Endothelial cell (in vitro differentiated cells): ENCODE measurements at regions not wholly inside any gene's neighbourhood (a gene's known extent, or its start where the extent isn't known, plus 50 kb on each side); places are given as distances from the start of the nearest gene placed in this dataset.

ENCODE experiments used
- DNase-seq: peaks from one replicate; pipeline ENCODE4 v3.0.0; 2021; ENCODE audit warnings: low spot score
- H3K27ac Mint-ChIP-seq: one replicate; pipeline ENCODE4 v1.8.0; 2021; ENCODE audit warnings: mixed read lengths, inconsistent platforms; ENCODE audit not compliant: unreplicated experiment
- H3K27me3 Mint-ChIP-seq: one replicate; pipeline ENCODE4 v1.8.0; 2021; ENCODE audit warnings: mild to moderate bottlenecking, moderate library complexity, mixed read lengths, inconsistent platforms; ENCODE audit not compliant: unreplicated experiment
- H3K36me3 Mint-ChIP-seq: one replicate; pipeline ENCODE4 v1.8.0; 2021; ENCODE audit warnings: mild to moderate bottlenecking, low read depth, mixed read lengths, inconsistent platforms; ENCODE audit not compliant: unreplicated experiment
- H3K4me1 Mint-ChIP-seq: one replicate; pipeline ENCODE4 v1.8.0; 2021; ENCODE audit warnings: mild to moderate bottlenecking, mixed read lengths, inconsistent platforms; ENCODE audit not compliant: unreplicated experiment
- H3K4me3 Mint-ChIP-seq: one replicate; pipeline ENCODE4 v1.8.0; 2021; ENCODE audit warnings: mild to moderate bottlenecking, mixed read lengths, inconsistent platforms; ENCODE audit not compliant: unreplicated experiment
- H3K9me3 Mint-ChIP-seq: one replicate; pipeline ENCODE4 v1.8.0; 2021; ENCODE audit warnings: mixed read lengths, inconsistent platforms; ENCODE audit not compliant: unreplicated experiment
- TF ChIP-seq, protein P1 (sequence below): fragments of 200-600 bp; sonication (generic); IDR thresholded peaks from one replicate; pipeline ENCODE4 v1.5.0; 2021; ENCODE audit warnings: antibody characterized with exemption; ENCODE audit not compliant: unreplicated experiment

DNA sequence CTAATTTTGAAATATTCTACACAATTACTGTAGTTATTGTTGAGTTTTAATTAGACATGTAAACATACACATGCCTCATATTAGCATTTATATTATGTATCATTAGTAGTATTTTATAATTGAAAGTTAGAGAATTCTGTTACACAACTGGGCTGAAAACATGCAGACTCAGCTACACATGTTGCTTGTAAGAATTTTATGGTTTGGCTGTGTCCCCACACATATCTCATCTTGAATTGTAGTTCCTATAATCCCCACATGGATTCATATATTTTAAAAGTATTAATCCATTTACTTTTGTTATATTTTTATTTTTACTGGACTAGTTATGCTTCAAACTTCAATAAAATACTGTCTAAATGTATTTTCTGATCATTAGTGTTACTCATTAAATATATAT lies 2075.3 kb upstream of the C9orf72 start:
- no peak for DNase-seq
- H3K4me3 Mint-ChIP-seq, result no peak overlapping the region
- peaks cover 9% of the 10 kb centered on the region for H3K4me1 Mint-ChIP-seq
- no peaks in the 10 kb centered on the region for H3K36me3 Mint-ChIP-seq
- TF ChIP-seq, protein P1, sequence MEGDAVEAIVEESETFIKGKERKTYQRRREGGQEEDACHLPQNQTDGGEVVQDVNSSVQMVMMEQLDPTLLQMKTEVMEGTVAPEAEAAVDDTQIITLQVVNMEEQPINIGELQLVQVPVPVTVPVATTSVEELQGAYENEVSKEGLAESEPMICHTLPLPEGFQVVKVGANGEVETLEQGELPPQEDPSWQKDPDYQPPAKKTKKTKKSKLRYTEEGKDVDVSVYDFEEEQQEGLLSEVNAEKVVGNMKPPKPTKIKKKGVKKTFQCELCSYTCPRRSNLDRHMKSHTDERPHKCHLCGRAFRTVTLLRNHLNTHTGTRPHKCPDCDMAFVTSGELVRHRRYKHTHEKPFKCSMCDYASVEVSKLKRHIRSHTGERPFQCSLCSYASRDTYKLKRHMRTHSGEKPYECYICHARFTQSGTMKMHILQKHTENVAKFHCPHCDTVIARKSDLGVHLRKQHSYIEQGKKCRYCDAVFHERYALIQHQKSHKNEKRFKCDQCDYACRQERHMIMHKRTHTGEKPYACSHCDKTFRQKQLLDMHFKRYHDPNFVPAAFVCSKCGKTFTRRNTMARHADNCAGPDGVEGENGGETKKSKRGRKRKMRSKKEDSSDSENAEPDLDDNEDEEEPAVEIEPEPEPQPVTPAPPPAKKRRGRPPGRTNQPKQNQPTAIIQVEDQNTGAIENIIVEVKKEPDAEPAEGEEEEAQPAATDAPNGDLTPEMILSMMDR, result no peak
- H3K9me3 Mint-ChIP-seq, result no peaks in the 10 kb centered on the region
- no peak overlapping the region for H3K27ac Mint-ChIP-seq
- no peaks in the 10 kb centered on the region for H3K27me3 Mint-ChIP-seq

DNA sequence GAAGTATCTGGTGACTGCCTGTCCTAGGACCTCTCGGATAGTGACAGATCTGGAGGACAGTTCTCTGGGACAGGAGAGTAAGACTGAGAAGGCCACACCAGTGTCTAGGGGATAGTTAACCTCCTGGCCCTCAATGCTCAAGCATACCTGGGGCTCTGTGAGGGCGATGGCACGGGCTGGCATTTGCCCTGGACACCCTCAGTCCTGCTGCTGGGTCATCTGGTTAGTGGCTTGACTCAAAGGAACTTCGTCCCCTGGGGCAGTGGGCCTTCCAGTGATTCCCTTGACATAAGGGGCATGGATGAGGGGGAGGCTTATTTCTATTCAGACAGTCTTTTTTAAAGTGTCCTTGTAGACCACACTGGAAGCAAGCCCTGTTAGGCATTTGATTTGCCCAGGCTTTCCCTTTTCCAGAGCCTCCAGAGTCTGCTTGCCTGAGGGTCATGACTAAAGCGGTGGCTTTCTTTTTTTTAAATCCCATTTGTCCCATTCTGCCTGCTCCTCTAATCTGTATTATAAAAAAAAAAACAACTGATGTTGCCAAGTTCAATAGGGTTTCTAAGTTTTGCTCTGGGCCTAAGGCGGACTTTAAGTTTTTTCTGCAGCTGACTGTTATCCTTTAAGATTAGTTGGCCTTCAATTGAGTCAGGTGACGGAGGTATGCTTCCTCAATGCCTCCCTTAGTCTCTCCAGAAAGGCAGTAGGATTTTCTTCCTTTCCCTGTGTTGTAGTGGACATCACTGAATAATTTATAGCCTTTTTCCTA lies 2083.5 kb upstream of the C9orf72 start:
- no peak for DNase-seq
- Mint-ChIP-seq H3K27me3 (peaks cover 3% of the 10 kb centered on the region), H3K4me3 (no peak overlapping the region), H3K9me3 (no peaks in the 10 kb centered on the region), H3K4me1 (no peaks in the 10 kb centered on the region), H3K36me3 (no peaks in the 10 kb centered on the region), H3K27ac (no peak overlapping the region)
- TF ChIP-seq, protein P1, result no peak

DNA sequence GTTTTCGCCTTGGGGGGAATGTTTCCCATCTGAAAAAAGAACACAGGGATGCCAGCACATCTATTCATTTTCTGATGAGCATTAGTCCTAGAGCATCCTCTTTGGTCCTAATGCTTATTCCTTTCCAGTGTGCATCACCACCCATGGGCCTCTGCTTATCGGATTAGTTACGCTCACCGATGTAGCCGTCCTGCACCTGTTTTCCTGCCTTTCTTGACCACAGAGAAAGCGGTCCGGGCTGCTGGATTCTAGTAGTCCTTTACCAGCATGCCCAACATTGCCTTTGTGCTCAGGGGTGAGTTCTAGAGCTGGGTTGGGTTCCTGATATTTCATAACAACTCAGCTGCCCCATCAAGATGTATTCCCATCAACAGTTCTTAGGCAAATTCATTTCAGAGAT lies 2084.5 kb upstream of the C9orf72 start:
- H3K36me3 Mint-ChIP-seq, result no peaks in the 10 kb centered on the region
- H3K27me3 Mint-ChIP-seq, result peaks cover 3% of the 10 kb centered on the region
- H3K4me3 Mint-ChIP-seq, result no peak overlapping the region
- no peaks in the 10 kb centered on the region for H3K4me1 Mint-ChIP-seq
- TF ChIP-seq, protein P1, result no peak
- H3K27ac Mint-ChIP-seq, result no peak overlapping the region
- no peak for DNase-seq
- no peaks in the 10 kb centered on the region for H3K9me3 Mint-ChIP-seq

DNA sequence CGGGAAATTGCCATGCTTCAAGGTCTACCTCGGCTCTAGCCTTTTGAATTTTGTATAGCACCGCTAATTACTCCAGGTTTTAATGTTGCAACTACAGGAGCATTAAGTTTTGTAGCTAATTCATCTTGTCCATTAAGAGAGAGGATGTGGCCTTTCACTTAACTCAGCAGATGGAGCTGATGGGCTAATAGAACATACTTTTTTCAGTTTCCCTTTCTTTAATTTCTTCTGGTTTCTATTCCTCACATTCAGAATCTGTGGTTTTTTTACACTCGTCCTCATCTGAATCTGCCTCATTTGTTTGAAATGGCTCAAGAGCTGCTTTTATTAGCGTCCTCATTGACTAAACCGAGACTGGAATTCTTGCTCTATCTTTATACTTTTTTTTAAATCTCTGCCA lies 2085.7 kb upstream of the C9orf72 start:
- peaks cover 3% of the 10 kb centered on the region for H3K27me3 Mint-ChIP-seq
- H3K9me3 Mint-ChIP-seq, result no peaks in the 10 kb centered on the region
- TF ChIP-seq, protein P1, result no peak
- H3K36me3 Mint-ChIP-seq, result no peaks in the 10 kb centered on the region
- DNase-seq, result no peak
- H3K4me1 Mint-ChIP-seq, result no peaks in the 10 kb centered on the region
- H3K27ac Mint-ChIP-seq, result no peak overlapping the region
- no peak overlapping the region for H3K4me3 Mint-ChIP-seq

DNA sequence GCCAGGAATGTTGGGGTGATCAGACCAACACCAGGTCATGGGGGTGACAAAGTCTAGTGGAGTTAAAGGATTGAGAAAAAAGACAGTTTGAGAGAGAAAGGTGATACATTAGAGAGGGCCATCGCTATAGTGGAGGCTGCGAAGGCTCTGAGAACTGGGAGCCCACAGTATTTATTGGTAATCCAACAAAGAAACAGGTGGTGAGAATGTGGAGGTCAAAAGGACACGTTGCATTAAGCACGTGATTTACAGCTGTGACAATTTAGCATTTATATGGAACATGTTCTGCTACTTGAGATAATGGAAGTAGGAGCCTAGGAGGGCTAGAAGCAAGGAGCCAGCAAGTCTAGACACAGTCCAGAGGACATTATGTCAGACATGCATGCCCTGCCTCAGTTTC lies 2086.5 kb upstream of the C9orf72 start:
- TF ChIP-seq, protein P1, result no peak
- no peaks in the 10 kb centered on the region for H3K36me3 Mint-ChIP-seq
- no peaks in the 10 kb centered on the region for H3K9me3 Mint-ChIP-seq
- H3K4me1 Mint-ChIP-seq, result no peaks in the 10 kb centered on the region
- no peak for DNase-seq
- H3K27me3 Mint-ChIP-seq, result peaks cover 3% of the 10 kb centered on the region
- H3K27ac Mint-ChIP-seq, result no peak overlapping the region
- no peak overlapping the region for H3K4me3 Mint-ChIP-seq
